Medulla oblongata (tissue), 1 donor: ENCODE measurements at regions not wholly inside any gene's neighbourhood (a gene's known extent, or its start where the extent isn't known, plus 50 kb on each side); places are given as distances from the start of the nearest gene placed in this dataset.
"Not testable (repeated sequence)": the region's sequence is repeated elsewhere in the genome, so short reads cannot be mapped to it uniquely, and the experiment has no call there.

Experiments used
- DNase-seq: peaks from one replicate; pipeline ENCODE4 v3.0.0-alpha.2; 2015; ENCODE audit errors: extremely low spot score

GRCh38 chr5:167029488-167029887 is 1262.0 kb upstream of the WWC1 start:
- no peak for DNase-seq

- no peak for DNase-seq
Observed at GRCh38 chr5:167030500-167031120, 1260.8 kb upstream of the WWC1 start.

- no peak for DNase-seq
Observed at GRCh38 chr5:167036585-167036984, 1254.9 kb upstream of the WWC1 start.

GRCh38 chr5:167049043-167049663 is 1242.3 kb upstream of the WWC1 start:
- peak; percentile 59 for DNase-seq

GRCh38 chr5:167049771-167050567 is 1241.5 kb upstream of the WWC1 start:
- DNase-seq, result no peak

GRCh38 chr5:167050568-167051401 is 1240.7 kb upstream of the WWC1 start:
- DNase-seq, result no peak

GRCh38 chr5:167051402-167051768 is 1240.1 kb upstream of the WWC1 start:
- DNase-seq, result no peak

- DNase-seq, result no peak
Observed at GRCh38 chr5:167052791-167053190, 1238.7 kb upstream of the WWC1 start.

- DNase-seq, result peak; percentile 7
Observed at GRCh38 chr5:167057665-167058064, 1233.8 kb upstream of the WWC1 start.

GRCh38 chr5:167061695-167062094 is 1229.8 kb upstream of the WWC1 start:
- no peak for DNase-seq

GRCh38 chr5:167063116-167063515 is 1228.3 kb upstream of the WWC1 start:
- DNase-seq, result no peak

- no peak for DNase-seq
Observed at GRCh38 chr5:167063788-167064187, 1227.7 kb upstream of the WWC1 start.

- no peak for DNase-seq
Observed at GRCh38 chr5:167064198-167064776, 1227.2 kb upstream of the WWC1 start.

GRCh38 chr5:167065794-167066193 is 1225.7 kb upstream of the WWC1 start:
- DNase-seq, result no peak

- no peak for DNase-seq
Observed at GRCh38 chr5:167071981-167072610, 1219.3 kb upstream of the WWC1 start.

- DNase-seq, result no peak
Observed at GRCh38 chr5:167081561-167081960, 1209.9 kb upstream of the WWC1 start.

- DNase-seq, result no peak
Observed at GRCh38 chr5:167096816-167097215, 1194.6 kb upstream of the WWC1 start.

GRCh38 chr5:167104351-167104750 is 1187.1 kb upstream of the WWC1 start:
- DNase-seq, result no peak

GRCh38 chr5:167105941-167106340 is 1185.5 kb upstream of the WWC1 start:
- no peak for DNase-seq

GRCh38 chr5:167107684-167108083 is 1183.8 kb upstream of the WWC1 start:
- DNase-seq, result no peak

- DNase-seq, result not testable (repeated sequence)
Observed at GRCh38 chr5:167108266-167108665, 1183.2 kb upstream of the WWC1 start.
